Endothelial cell of umbilical vein (primary cell): ENCODE measurements at regions not wholly inside any gene's neighbourhood (a gene's known extent, or its start where the extent isn't known, plus 50 kb on each side); places are given as distances from the start of the nearest gene placed in this dataset.

ENCODE experiments used
- EZH2 ChIP-seq: IDR thresholded peaks from 2 replicates; pipeline ENCODE4 v1.6.1; 2012; ENCODE audit warnings: borderline replicate concordance, low read depth, mild to moderate bottlenecking, moderate library complexity, low read length, inconsistent platforms; ENCODE audit not compliant: severe bottlenecking
- POLR2AphosphoS5 ChIP-seq: IDR thresholded peaks from 2 replicates; pipeline ENCODE4 v1.6.1; 2012; ENCODE audit warnings: low read depth, mild to moderate bottlenecking, control low read depth, low read length, moderate library complexity; ENCODE audit not compliant: insufficient read depth
- TF ChIP-seq, protein P1 (sequence below), 2 donors: IDR thresholded peaks; 1 replicate in 1 of 2; 2 replicates in 1 of 2; pipeline ENCODE4 v1.5.1; 2011; ENCODE audit warnings: low read length in 2 of 2, mild to moderate bottlenecking in 2 of 2, moderate library complexity in 2 of 2, control low read depth in 1 of 2, inconsistent platforms in 1 of 2, low read depth in 1 of 2; ENCODE audit not compliant: insufficient read depth in 1 of 2; ENCODE audit errors: extremely low read depth in 1 of 2

DNA sequence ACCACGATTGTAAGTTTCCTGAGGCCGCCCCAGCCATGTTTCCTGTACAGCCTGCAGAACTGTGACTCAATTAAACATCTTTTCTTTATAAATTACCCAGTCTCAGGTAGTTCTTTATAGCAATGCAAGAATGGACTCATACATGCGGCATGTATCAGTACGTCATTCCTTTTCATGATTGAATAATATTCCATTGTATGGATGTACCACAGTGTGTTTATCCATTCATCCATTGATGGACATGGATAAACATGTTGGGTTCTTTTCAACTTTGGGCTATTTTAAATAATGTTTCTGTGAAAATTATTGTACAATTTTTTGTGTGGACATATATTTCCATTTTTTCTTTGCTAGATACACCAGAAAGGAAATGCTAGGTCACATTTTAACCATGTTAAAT is 99.2 kb upstream of the IGSF1 start:
- TF ChIP-seq, protein P1, sequence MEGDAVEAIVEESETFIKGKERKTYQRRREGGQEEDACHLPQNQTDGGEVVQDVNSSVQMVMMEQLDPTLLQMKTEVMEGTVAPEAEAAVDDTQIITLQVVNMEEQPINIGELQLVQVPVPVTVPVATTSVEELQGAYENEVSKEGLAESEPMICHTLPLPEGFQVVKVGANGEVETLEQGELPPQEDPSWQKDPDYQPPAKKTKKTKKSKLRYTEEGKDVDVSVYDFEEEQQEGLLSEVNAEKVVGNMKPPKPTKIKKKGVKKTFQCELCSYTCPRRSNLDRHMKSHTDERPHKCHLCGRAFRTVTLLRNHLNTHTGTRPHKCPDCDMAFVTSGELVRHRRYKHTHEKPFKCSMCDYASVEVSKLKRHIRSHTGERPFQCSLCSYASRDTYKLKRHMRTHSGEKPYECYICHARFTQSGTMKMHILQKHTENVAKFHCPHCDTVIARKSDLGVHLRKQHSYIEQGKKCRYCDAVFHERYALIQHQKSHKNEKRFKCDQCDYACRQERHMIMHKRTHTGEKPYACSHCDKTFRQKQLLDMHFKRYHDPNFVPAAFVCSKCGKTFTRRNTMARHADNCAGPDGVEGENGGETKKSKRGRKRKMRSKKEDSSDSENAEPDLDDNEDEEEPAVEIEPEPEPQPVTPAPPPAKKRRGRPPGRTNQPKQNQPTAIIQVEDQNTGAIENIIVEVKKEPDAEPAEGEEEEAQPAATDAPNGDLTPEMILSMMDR (IDR thresholded peaks at IDR 0.05; ENCODE audit: extremely low read depth in 1 of 2, insufficient read depth in 1 of 2, low read depth in 1 of 2, low read length in 2 of 2) = no peak
- TF ChIP-seq POLR2AphosphoS5 (no peak), EZH2 (no peak)
